ENCODE measurements at regions not wholly inside any gene's neighbourhood (a gene's known extent, or its start where the extent isn't known, plus 50 kb on each side); places are given as distances from the start of the nearest gene placed in this dataset.

DNA sequence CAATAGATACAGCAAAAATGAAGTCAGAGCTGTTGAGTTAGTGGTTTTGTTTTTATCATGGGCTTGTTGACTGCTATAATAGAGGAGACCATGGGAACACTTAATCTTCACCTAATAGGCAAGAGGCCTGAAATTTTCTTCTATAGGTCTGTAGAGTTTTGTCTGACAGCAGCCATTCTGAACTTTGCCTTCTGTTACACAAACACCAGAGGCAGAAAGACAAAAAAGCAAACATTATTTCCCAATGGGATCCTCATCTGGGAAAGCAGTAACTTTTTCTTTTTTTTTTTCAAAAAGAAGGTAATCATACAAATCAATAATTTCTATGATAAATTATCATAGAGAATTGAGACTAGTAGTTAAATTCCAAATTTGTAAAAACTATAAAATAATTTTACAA lies 494.1 kb downstream of the TOX3 start:
- DNase-seq (ENCODE audit: low spot score) = no peak

DNA sequence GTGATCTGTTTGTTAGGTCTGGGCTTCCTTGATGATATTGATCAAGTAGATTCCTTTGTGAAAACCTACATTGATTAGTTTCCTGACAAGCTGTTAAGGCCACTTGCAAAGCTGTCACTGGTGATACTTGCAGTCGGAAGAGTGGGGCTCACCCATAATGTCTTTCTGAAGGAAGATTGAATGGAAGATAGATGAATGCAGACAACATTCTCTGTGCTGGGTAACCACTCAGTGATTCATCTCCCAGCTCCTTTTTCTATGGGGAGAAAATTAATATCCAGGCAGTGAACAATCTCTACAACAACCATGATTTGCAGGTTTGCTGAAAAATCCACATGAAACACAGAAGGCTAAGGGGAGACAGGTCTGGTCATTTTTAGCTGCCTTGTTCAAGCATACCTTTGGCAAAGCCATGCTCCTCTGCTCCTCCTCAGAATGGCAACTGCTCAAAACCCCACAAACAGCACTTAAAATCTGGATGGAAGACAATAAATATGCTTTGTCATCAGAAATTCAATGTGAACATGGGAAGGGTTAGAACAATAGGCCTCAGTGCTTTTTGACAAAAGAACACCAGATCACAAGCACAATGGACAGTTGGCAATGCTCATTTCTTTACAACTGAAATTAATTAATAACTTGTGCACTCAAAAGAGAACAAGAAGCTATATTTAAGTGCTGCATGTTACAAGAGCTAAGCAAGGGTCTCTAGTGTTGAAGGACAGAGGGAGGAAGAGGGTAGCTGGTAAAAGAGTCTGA lies 495.4 kb downstream of the TOX3 start:
- DNase-seq (ENCODE audit: low spot score) = no peak

DNA sequence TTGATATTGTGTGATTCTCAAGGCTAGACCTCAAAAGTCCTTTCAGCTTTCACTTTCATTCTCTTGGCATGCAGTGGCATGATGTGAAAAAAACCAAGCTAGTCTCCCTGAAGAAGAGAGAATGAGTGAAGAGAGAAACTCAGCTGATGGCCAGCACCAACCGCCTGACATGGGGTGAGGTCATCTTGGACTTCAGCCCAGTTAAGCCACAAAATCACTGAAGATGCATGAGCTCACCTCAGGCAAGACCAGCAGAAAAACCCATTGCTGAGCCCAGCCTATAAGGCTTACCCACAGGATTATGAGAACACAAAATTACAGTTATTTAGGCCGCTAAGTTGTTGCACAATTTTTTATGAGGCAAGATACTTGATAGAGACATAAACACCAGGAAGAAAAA lies 496.5 kb downstream of the TOX3 start:
- peak; percentile 90 for DNase-seq (ENCODE audit: low spot score)

DNA sequence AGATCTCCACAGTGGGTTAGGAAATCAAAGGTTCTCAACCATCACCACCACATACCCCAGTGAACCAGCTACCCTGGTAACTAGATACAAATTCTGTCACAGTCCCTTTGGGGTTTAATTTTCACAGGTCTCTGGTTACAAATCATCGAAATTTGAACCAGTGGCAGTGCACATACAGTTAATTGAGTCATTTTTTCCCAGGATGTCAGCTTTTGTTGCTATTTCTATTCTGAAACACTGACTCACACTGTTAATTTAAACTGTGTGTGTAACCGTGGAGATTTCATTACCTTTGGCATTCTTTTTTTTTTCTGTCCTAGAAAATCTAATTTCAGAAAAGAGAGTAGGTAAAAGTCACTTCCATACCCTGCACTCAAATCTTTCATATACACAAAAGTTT lies 511.5 kb downstream of the TOX3 start:
- DNase-seq (ENCODE audit: low spot score) = no peak

DNA sequence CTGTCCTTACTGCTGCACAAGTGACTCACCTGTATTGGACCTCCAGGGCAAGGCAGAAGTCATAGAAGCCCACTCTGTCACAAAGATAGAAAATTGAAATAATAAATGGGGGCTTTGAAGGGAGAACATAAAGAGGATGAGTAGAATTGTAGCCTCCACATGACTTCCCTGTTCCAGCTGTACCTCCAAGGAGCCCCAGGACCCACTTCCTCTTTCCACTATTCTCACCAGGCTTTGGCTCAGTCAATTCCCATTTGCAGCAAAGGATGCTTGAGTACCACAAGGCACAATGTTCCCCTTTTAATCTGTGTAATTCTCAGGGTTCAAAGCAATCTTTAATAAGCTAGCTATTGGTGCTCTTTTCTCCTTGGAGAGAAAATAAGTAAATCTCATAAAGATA lies 512.1 kb downstream of the TOX3 start:
- DNase-seq (ENCODE audit: low spot score) = no peak

DNA sequence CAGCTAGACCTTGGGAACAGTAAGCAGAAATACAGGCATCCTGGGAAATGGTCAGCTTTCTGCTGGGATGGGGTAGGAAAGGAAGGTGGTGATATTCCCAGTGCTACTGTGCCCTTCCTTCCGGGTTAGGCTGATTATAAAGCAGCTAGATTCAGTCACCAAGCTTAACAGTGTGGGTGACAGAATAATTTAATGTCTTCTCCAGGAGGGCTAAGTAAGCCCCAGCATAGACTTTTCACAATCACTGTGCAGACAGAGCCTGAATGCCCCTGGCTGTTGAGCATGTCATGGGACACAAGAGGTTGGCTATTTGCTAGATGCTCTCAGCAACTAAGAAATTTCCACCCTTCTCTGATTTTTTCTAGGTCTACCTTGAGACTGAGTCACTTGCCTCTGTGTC lies 513.0 kb downstream of the TOX3 start:
- no peak for DNase-seq (ENCODE audit: low spot score)

DNA sequence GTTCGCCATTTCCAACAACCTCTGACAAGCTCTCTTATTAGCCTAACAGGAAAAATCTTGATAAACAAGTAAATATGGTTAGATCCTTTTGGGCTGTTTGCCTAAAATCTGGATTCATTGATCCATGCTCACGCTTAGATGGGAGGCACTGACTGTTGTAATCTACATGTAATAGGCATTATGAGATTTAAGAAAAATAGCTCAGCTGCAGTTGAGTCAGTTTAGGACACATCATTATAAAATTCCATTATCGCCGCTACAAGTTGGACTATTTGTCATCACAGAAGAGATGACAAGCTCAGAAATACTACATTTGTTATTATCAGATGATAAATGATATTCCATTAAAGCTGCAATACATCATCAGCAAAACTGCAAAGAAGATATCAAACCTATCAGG lies 524.0 kb downstream of the TOX3 start:
- no peak for DNase-seq (ENCODE audit: low spot score)

DNA sequence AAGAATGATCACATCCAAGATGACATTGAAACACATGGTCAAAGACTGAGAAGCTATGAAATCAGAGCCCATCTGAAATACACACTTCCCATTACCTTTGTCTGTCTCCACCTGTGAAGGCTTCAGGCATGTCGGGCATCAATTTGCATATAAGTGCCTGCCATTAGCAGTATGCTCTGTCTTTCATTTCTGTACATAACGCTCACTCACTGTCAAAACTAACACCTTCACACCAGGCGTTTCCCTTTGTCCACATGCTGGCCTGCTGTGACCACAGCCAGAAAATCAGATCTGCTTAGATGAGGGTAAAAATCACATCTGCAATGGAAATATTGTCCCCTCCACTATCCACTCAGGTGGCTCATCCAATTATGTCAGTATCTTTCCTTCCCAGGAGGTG lies 524.8 kb downstream of the TOX3 start:
- DNase-seq (ENCODE audit: low spot score) = no peak

DNA sequence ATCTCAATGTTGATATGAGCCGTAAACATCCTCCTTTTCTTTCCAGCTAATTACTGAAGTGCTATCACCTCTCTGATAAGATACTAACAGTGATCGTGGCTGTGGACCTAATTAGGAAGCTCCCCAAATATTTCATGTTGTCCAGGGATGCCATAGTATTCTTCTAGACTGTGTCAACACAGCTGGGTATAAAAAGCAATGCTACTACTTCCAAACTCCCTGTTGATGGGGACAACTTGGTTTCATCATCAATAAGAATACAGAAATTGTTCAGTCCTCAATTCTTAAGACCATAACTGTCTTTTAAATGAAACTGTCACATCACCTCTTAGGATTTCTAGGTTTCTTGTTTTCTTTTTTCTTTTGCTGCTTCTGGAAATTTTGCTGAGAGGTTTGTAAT lies 530.6 kb downstream of the TOX3 start:
- DNase-seq (ENCODE audit: low spot score) = no peak

DNA sequence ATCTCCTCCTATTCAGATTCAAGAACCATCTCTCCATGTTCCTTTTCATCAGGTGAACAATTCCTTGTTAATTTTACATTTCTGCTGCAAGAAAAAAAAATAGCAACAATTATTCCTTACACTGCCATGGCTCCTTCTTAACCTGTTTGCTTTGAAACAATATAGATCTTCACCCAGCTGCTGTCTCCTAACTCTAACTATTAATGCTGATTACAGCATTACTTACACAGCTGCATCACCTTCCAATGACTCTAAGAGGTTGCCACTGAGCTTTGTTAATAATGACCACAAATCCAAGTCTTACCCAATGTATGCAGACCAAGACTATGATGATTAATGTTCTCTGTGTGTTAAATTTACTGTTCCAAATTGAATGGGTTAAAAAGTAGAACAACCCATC lies 541.4 kb downstream of the TOX3 start:
- DNase-seq (ENCODE audit: low spot score) = no peak

DNA sequence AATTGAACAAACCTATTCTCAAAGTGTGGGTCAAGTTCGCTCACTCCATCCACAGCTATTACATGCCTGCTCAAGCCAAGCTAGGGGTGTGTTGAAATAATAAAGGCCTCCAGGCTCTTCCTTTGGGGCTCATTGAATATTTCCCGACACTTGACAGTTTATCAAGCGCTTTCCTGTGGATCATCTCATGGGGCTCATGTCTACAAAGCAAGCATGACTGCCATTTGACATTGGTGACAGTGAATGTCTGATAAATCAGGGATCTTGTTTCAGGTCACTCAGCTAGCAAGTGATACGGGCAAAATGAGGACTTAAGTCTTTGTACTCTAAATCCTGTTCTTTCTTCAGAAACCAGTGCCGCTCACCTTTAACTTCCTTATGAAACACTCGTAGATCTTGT lies 542.6 kb downstream of the TOX3 start:
- no peak for DNase-seq (ENCODE audit: low spot score)

DNA sequence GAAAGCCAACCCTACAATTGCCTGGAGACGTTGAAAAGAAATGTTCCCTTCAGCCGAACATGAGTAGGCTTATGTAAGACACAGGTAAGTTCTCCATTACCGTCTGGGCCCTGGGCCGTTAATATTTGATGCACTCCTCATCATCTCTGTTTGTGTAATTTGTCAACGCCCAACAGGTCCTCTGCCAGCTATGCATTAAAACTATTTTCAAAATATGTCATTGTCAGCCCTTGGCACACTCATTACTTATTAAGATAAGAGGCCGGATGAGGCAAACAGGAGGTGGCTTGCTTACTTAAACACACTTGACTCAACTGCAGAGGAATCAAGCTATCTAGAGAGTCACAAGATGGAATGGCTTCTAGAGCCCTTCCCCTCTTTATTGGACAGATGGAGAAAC lies 544.9 kb downstream of the TOX3 start:
- no peak for DNase-seq (ENCODE audit: low spot score)

DNA sequence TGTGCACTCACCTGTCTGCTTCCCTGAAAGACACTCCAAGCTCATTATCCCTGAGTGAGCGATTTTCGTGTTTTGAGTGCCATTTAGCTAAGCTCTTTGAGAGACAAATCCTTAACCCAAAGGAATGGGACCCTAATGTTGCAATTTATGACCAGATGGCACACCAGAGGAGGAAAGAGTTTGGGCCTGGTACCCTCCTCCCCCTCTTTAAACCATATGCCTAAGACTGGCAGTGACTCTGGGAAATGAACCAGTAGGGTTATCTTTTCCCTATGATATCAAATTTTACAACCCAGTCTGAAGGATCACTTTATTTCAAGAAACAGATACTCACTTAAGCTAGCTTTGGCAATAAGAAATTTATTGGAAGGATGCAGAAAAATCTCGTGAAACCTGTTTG lies 550.4 kb downstream of the TOX3 start:
- no peak for DNase-seq (ENCODE audit: low spot score)

DNA sequence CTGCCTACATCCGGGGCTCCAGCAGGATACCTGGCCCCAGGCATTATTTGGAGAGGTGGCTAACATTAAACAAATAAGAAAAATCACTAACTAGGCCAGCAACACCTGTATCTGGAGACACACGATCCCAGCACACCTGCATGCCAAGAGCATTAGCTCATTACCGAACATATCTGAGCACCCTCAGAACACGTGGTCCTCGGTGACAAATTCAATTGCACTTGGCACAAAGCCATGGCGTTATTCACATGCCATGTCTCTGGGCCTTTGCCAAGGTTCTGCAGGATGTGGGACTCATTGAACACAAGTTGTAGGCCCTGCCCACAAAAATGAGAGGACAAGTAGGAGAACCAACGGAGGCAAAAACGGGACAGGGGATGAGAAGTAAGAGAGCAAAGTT lies 552.3 kb downstream of the TOX3 start:
- DNase-seq (ENCODE audit: low spot score) = peak; percentile 71

DNA sequence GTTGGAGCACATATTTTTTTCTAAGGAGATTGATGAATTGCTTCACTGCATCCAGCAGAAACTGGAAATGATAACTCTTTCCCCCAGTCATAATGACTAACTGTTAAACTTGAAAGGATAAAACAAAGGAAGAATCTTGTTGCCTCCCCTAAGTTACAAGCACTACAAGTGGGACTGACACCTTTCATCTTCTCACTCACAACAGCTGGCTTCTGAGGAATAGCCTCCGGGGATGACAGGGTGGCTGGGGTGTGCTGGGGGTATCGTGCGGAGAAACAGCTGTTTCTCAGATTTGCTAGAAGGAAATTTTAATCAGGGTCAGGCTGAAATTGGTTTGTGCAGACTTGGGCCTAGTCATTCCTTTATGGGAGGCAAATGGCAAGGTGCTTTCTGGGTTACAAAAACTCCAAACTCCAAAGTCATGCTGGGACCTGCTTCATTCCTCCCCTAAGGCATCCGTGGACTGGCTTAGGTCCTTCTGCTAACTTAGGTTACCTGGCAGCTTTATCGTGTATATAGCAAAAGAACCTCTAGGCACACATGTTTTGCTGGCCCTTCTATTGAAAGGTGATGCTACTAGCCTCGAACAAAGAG lies 557.2 kb downstream of the TOX3 start:
- no peak for DNase-seq (ENCODE audit: low spot score)

DNA sequence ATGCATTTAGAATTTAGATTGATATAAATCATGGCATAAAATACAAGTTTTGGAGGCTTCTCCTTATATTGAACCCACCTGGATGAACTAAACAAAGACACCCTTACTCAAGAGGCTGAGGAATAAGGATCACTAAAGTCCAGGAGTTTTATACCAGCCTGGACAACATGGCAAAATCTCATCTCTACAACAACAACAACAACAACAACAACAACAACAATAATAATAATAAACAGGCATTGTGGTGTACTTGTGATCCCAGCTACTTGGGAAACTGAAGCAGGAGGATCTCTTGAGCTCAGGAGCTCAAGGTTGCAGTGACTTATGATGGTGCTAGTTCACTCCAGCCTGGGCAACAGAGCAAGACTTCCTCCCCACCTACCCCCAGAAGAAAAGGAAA lies 558.0 kb downstream of the TOX3 start:
- no peak for DNase-seq (ENCODE audit: low spot score)

DNA sequence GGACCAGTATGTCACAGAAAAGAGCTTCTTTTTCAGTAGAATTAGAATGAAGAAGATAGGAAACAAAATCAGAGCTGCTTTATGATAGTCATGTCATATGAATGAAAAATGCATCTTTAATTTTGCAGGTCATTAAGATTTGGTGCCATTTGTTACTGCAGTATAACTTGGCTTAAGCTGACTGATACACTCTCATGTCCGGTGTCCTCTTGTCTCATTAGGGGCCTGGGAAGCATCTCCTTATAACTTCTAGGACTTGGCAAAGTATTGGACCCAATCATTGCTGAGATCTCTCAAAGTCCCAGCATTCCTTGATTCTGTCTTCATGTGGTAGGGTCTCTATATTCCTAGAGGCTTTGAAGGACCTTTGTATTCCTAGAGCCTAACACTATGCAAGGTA lies 559.4 kb downstream of the TOX3 start:
- DNase-seq (ENCODE audit: low spot score) = no peak

DNA sequence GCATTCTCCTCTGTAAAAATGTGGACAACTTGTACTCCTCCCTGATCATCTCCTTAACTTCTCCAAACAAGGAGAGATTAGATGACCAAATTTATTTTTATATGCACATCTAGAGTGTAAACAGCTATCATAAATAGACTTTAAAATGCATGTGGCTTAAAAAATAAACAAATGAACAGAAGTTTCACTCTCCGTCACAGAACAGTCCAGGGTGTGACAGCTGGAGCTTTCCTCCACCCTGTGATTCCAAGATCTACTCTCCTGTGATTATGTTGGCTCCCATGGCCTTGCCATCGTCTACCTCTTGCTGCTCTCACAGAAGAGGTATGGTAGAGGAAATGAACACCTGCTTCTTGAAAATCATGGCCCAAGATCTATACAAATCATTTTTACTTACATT lies 560.2 kb downstream of the TOX3 start:
- DNase-seq (ENCODE audit: low spot score) = no peak

DNA sequence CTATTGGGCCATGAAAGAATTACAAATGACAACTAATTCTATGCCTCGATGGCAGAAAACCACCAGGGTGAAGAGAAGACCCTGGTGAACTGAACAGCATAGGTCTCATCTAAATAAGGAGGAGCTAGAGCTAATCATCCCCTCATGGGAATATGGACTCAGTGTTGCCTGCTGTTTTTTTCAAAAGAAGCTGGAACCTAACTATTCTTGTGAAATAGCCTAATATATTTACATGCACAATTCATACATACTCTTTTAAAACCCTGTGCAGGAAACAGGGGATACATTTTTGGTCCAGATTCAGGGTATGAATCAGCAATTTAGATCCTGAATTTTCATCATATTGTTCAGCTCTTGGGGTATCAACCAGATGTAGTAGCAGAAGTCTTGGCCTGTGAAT lies 560.6 kb downstream of the TOX3 start:
- DNase-seq (ENCODE audit: low spot score) = no peak

DNA sequence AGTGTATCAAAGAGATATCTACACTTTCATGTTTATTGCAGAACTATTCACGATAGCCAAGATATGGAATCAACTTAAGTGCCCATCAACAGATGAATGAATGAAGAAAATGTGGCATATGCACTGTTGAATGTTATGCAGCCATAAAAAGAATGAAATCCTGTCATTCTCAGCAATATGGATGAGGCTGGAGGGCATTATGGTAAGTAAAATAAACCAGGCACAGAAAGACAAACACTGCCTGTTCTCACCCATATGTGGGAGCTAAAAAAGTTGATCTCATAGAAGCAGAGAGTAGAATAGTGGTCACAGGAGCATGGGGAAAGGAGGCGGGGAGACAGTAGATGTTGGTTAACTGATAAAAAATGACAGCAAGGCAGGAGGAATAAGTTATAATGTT lies 561.8 kb downstream of the TOX3 start:
- DNase-seq (ENCODE audit: low spot score) = no peak

DNA sequence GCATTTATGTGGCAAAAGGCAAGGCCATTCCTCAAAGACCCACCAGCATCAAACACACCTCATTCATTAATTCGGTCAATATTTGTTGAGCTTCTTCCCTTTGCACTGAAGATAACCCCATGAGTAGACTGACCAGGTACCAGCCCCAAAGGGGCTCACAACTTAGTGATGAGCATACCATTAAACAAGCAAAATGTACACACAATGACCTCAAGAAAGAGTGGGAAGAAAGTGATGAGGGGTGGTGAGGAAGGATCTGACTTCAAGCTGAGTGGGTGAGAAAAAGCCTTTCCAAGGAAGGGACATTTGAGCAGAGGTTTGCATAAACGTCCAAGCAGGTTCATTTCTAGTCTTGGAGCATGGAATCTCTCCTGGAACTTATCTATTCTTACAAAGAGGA lies 562.5 kb downstream of the TOX3 start:
- no peak for DNase-seq (ENCODE audit: low spot score)

DNA sequence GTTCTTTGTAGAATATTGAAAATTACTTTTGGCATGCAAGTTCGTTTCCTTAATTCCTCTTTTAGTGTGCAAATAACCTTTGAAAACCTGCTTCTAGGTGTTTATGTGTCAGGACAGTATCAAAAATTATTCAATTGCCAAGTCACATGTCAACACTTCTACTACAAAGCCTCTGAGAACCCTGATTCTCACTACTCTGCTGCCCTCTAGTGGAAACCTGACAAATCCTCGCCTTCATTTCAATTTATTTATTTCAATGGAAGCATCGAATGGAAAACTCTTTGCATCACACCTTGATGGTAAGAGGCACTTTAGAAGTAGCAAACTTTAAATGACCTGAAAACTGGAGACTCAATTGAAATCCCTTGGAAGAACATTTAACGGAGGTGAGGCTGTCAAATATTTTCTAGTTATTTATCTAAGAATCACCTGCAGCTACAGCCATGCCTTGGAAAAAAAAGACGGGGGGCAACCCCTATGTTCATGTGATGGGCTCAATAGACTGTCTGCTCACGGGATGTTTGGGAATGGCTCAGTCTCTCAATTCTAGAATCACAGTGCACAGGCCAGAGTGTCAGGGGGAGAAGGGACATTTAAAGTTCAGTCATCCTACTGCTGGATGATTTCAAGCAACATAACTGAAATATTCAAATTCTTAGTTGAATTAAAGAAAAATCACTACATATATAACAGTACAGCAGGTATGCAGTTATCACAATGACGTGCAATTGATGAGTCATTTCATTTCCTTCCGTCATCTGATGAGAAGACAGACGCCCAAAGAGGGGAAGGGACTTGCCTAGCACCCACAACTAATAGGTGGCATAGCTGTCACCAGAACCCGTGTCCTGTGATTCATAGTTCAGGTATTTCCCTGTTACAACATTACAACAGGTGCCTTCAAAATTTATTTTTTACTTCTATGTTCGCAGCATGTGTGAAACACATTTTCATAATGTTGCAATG lies 563.9 kb downstream of the TOX3 start:
- peak; percentile 82 for DNase-seq (ENCODE audit: low spot score)

DNA sequence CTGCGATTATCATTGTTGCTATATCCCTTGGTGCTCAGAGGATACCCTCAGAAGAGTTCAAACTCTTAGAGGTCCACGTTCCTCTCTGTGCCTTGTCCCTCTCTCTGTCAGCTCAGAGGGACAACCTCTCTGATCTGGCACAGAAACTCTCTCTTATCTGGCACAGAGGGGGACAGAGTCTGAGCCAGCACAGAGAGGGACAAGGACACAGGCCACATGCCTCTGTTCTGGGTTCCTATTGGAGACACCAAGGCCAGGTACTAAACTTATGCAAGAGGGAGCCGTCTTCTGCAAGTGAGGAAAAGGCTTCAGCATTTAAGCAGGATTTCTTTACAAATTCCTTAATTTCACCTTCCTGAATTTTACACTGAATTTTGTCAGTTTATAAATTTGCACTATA lies 565.2 kb downstream of the TOX3 start:
- DNase-seq (ENCODE audit: low spot score) = no peak

All from A172 (cell line).